ENCODE measurements at regions not wholly inside any gene's neighbourhood (a gene's known extent, or its start where the extent isn't known, plus 50 kb on each side); places are given as distances from the start of the nearest gene placed in this dataset.

GRCh38 chr16:55116165-55116920, 185.7 kb downstream of the IRX5 start:
- TF ChIP-seq CTCF (IDR thresholded peaks at IDR 0.05; ENCODE audit: low read depth, low read length), result no peak
- peak; percentile 95 for DNase-seq (ENCODE audit: extremely low read depth, low read depth)

GRCh38 chr16:55118701-55119260, 188.1 kb downstream of the IRX5 start:
- DNase-seq (ENCODE audit: extremely low read depth, low read depth), result no peak
- no peak for TF ChIP-seq CTCF (IDR thresholded peaks at IDR 0.05; ENCODE audit: low read depth, low read length)

DNA sequence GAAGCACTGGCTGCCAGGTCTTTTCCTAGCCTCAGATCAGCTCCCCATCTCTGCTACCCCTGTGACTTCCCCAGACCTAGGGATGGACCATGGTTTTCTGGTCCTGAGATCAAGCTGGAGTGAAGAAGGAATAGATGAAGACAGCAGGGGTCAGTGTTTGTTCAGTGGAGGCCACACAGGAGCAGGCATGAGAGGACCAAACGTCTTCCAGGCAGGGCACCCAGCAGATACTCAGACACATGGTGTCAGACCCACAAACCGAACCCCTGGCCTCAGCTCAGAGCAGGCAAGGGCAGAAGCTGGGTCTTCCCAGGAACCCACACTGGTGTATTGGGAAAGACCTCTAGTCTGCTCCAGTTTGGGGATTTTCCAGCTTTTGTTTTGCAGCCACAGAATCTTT, 189.7 kb downstream of the IRX5 start:
- DNase-seq (ENCODE audit: extremely low read depth, low read depth), result peak; percentile 19
- TF ChIP-seq CTCF (IDR thresholded peaks at IDR 0.05; ENCODE audit: low read depth, low read length), result peak; percentile 53

- no peak for TF ChIP-seq CTCF (IDR thresholded peaks at IDR 0.05; ENCODE audit: low read depth, low read length)
- DNase-seq (ENCODE audit: extremely low read depth, low read depth), result no peak
These were observed 190.2 kb downstream of the IRX5 start for GRCh38 chr16:55120826-55121225.

DNA sequence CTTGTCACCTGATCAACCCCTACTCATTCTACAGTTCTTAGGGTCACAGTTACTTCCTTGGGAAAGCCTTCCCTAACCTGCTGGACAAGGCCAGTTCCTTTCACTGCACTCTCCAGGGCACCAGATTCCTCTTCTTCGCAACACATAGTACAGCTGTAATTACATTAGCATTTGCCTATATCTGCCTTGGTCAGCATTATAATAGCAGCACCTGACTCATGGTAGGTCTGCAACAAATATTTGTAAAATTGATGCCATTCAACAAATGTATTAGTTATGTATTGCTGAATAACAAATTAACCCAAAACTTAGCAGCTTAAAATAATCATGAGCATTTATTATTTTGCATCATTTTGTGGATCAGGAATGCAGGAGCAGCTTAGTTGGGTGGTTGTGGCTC, 193.0 kb downstream of the IRX5 start:
- no peak for TF ChIP-seq CTCF (IDR thresholded peaks at IDR 0.05; ENCODE audit: low read depth, low read length)
- no peak for DNase-seq (ENCODE audit: extremely low read depth, low read depth)

GRCh38 chr16:55125818-55126385, 195.2 kb downstream of the IRX5 start:
- no peak for TF ChIP-seq CTCF (IDR thresholded peaks at IDR 0.05; ENCODE audit: low read depth, low read length)
- DNase-seq (ENCODE audit: extremely low read depth, low read depth), result no peak

DNA sequence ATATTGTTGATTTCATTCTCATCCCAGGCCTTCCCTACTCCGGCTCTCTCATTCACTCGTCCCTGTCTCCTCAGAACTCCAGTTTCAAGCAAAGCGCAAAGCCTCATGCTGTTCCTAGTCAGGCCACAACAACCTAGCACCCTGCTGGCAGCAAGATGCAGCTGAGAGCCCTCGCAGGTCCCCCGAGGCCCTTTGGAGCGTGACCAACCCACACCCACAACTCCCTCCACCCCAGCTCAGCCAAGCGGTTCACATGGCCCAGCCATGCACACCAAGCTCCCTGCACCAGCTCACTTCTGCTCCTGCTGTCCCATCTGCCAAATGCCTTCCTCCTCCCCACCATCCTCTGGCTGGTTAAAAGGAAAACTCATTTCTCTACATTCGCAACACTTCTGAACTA, 195.8 kb downstream of the IRX5 start:
- no peak for TF ChIP-seq CTCF (IDR thresholded peaks at IDR 0.05; ENCODE audit: low read depth, low read length)
- DNase-seq (ENCODE audit: extremely low read depth, low read depth), result no peak
